CD4-positive, alpha-beta T cell treated with Interleukin-6 for 4 hours (primary cell): ENCODE measurements at regions not wholly inside any gene's neighbourhood (a gene's known extent, or its start where the extent isn't known, plus 50 kb on each side); places are given as distances from the start of the nearest gene placed in this dataset.

Source experiments
- DNase-seq: peaks from one replicate; pipeline ENCODE4 v3.0.0-alpha.2; 2020; ENCODE audit warnings: mixed read lengths

DNA sequence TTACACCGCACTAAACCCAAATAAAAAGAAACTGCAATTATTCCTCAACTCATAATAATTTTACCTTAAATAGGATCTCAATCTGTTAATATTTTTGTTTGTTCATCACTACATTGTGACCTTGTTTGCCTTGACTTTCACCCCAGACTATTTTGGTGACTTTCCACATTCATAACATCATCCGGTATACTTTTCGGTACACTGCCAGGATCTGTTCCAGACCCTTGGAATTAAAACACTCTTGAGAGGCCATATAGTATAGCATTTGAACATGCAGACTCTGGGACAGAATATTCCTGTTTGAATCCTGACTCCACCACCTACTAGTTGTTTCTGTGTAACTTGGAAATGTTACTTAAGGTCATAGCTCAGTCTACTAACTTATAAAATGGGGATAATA lies 577.4 kb downstream of the METTL4 start:
- no peak for DNase-seq

DNA sequence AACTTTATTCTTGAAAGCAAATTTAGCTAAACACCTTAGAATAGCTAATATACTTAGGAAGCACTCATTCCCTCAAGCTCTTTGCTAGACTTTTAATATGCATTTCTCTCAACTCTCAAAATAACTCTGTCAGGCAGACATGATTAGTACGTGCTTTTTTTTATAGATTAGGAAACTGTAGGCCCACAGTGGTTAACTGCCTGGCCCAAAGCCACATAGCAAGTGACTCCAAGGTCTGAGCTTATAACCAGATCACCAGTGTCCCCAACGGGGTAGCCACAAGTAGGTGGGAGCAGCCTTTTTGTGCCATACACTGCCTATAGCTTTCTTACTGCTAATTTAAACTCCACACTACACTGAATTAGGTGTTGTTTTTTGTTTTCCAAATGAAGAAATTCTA lies 576.8 kb downstream of the METTL4 start:
- DNase-seq, result no peak

GRCh38 chr18:1995041-1995612 lies 576.2 kb downstream of the METTL4 start:
- DNase-seq, result no peak

DNA sequence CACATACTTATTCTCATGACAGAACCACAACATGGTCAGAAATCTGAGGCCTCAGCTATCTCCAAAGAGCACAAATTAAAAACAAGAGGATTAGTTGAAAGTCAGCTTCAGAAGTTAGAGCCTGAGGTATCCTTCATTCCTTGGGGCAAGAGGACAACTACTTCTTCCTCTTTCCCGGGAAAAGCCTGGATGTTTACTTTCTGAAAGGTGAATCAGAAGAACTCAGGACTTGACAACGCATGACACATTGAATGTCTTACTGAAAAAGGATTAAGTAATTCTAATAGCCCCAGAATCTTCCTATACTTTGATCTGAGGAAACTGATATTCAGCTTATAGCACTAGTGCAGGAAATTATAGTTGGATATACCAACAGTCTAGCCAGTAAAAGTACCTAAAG lies 573.2 kb downstream of the METTL4 start:
- DNase-seq, result no peak

DNA sequence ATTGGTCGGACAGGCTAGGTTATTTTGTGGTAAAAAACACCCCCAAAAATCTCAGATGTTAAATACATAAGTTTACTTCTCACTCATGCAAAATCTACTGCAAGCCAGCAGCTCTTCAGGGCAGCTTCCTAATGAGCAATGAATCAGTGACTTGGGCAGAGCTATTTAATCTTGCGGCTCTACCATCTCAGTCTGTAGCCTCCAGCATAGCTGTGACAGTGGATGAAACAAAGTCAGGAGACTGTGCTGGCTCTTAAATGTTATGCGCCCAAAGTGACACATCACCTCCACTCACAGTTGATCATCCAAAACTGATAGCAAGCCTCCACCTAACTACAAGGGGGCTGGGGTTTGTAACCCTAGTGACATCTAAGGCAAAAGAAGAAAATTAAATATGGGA lies 571.9 kb downstream of the METTL4 start:
- DNase-seq, result no peak

- no peak for DNase-seq
Observed at GRCh38 chr18:2002151-2002550, 569.2 kb downstream of the METTL4 start.

- no peak for DNase-seq
Observed at GRCh38 chr18:2002604-2003003, 568.7 kb downstream of the METTL4 start.

GRCh38 chr18:2009942-2010697 lies 561.2 kb downstream of the METTL4 start:
- DNase-seq, result no peak

DNA sequence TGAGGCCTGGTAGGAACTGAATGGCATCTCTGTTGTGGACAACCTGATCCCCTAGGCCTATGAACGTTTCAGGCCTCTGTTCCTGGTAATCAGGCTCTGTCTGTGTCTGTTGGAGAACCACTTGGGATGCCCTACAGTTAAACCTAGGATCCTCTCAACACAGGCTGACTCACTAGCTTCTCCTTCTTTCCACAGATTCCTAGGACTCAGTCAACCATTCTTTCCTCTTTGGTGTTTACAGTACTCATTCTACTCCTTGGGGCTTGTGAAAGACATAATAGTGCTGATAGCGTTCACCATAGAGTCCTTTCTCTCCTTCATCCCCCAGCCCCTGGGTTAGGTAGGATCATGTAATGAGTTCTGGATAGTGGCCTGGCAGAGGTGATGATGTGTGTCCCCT lies 544.3 kb downstream of the METTL4 start:
- DNase-seq, result no peak

DNA sequence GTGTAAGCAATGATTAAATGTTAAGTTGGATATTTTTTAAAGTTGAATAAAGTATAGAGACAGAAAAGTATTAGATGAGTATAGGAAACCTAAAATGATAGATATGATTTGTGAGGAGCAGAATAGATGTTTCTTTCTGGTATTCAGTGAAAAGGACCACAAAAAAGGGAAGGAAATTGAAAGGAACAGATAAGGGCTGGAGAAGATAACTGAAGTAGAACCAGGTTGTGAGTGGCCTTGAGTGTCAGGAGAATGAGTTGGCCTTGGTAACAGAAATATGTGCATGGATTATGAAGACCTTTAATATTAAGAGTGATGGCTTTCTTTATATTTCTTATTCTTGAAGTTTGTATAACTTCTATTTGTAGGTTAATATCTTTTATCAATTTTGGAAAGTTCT lies 543.5 kb downstream of the METTL4 start:
- no peak for DNase-seq

DNA sequence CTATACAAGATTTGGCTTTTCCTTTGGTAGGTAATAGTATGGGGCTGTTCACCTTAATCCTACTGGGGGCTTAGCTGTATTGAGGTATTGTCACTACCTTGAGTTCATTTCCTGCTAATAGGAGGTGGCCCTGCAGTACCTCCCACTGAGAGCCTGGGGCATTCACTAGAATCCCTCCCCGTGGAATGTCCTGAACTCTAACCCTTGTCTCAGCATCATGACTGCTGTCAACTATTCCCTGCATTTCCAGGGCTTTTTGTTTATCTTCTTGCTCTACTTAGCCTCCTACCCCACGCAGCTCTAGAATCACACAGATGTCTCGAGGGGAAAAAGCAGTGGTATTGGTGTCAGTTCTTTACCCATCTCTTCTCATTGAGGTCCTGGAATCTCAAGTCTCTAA lies 542.3 kb downstream of the METTL4 start:
- no peak for DNase-seq

- no peak for DNase-seq
Observed at GRCh38 chr18:2030647-2031046, 540.7 kb downstream of the METTL4 start.

GRCh38 chr18:2032036-2032435 lies 539.3 kb downstream of the METTL4 start:
- no peak for DNase-seq

DNA sequence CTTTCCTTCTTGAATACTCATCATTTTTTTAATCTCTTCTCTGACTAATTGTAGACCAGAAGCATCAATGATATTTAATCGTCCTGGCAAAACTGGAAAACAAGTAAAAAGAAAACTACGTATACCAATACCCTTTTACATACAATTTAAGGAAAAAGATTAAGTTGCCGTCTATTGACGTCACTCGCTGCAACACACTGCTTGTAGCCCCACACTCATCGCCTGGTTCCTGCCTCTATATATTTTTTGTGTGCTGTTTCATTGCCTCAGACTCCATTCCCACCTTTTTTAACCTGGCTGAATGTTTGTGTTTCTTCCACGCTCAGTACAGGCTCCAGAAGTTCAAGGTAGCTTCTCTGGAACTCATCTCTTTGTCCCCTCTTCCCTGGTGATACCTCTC lies 536.2 kb downstream of the METTL4 start:
- no peak for DNase-seq

DNA sequence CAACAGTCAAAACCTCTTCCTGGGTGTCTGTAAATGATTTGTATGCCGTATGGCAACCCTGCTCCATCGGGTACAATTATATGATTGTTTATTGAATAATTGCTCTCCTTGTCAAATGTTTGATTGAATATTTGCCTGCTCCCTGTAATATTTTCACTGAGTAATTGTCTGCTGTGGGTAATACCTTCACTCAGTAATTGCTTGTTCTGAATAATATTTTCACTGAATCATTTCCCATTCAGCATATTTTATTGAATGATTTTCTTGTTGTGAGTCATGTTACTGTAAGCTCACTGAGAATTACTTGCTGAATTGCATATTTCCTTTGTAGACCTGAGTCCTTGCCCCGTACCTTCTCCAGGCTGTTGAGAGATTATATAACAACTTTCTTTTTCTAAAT lies 535.2 kb downstream of the METTL4 start:
- no peak for DNase-seq

DNA sequence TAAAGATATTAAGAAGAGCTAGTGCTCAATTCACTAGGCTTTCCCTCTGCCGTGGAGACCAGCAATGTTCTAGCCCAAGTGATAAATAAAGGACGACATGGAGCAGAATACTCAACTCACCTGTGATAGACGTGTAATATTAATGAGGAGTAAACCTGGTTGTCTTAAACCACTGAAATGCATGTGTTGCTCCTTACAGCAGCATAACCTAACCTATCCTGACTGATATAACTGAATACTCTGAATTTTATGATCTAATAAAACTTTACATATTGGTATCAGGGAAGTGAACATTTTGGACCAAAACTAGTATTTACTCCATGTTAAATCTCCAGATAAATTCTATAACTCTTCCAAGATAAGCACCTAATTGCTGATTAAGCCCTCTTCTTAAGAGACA lies 531.0 kb downstream of the METTL4 start:
- DNase-seq, result no peak

DNA sequence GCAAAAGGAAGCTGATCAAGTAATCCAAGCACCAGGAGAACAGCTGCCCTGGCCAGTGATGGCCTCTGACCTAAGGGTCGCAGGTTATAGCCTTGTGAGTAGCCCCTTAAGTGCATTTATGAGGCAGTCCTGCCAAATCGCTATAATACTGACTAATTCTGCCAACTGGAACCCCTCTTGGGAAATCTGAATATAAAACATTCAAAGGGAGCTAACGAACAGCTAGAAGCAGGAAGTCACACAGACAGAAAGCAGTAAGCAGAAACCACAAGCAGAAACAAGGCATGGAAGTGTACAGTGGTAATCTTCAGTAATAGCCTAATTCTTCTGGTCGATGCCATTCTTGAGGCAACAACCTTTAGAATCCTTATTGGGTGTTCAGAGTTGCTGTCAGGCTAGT lies 521.3 kb downstream of the METTL4 start:
- DNase-seq, result no peak

GRCh38 chr18:2050702-2051201 lies 520.6 kb downstream of the METTL4 start:
- no peak for DNase-seq

- DNase-seq, result no peak
Observed at GRCh38 chr18:2053490-2054089, 517.7 kb downstream of the METTL4 start.

GRCh38 chr18:2059336-2059735 lies 512.0 kb downstream of the METTL4 start:
- no peak for DNase-seq

DNA sequence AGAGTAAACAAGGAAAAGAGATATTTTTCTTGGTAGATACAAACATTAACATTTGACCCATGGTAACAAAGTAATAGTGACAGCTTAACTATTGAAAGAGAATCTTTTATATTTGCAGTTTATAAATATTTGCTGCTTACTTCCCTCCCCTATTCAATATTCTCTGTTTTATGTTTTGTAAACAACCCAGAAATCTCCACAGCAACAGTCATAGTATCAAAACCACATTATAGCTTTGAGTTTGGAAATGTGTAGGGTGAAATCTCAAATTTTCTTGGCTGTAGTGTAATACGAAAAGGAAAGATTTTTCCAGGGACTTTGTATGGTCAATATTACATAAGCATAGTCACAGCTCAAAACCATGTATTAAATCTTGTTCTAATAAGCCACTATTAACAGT lies 511.2 kb downstream of the METTL4 start:
- no peak for DNase-seq

DNA sequence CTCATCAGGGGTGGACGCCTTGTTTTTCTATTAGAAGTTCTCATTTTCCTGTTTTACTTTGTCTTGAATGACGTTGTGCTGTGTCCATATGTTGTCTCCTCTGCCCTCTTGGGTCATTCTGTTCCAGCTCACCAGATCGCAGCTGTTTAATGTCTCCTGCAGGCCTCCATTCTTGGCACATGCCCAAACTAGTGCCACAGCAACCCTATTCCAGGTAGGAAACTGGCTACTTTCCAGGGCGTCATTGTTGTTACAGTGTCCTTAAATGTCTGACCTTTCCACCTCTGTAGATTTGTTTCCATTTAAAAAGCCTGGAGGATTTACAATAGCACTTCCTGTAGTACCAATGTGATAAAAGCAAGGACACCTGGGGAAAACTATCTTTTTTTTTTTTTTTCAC lies 500.7 kb downstream of the METTL4 start:
- no peak for DNase-seq

DNA sequence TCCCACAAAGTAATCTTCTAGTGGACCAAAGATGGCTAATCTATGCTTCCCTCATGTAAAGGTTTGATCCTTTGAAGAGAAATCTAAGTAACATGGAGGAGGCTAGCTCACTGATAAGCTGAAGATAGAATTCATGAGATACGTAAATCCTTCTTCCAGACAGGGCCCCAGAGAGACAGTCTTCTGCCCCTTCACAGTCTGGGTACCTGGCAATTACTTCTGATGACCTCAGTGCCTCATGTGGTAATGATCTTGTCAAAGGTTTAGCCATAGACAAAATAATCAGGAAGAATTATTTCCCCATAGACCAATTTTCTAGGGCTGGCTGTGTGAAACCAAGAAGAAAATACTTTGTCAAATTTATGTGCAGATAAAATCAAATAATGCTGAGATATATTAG lies 495.8 kb downstream of the METTL4 start:
- DNase-seq, result no peak

- DNase-seq, result no peak
Observed at GRCh38 chr18:2082676-2083075, 488.6 kb downstream of the METTL4 start.
